Head of caudate nucleus (tissue), 42 donors: ENCODE measurements at regions not wholly inside any gene's neighbourhood (a gene's known extent, or its start where the extent isn't known, plus 50 kb on each side); places are given as distances from the start of the nearest gene placed in this dataset.

Experiments used
- DNase-seq, 42 donors: peaks; one replicate each; pipeline versions ENCODE4 v3.0.0 to v3.0.0-alpha.2; 2020 to 2021; ENCODE audit warnings: mixed read lengths in 7 of 42
- intact Hi-C: fragments of 100-400 bp; cut with DNase I; formaldehyde crosslinking; loops from one replicate; pipeline ENCODE4 v1.15.0; 2022

DNA sequence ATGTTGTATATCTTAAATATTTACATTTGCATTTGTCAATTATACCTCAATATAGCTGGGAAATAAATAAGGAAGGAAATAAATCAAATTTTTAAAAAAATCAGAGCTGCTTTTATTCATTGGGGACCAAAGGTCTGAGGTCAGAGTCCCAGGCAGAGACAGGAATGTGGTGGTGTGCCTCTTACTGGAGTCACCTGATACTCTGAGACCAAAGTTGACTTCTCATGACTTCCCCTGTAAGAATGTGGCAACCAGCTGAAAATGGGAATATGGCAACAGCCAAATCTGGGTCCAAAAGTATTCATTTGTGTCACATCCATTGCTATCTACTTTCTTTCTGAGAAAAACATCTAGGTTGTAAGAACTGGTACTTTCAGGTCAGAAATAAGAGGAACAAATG lies 496.6 kb upstream of the TMPO start:
- intact Hi-C loops: no loop called here
- no peak for DNase-seq

DNA sequence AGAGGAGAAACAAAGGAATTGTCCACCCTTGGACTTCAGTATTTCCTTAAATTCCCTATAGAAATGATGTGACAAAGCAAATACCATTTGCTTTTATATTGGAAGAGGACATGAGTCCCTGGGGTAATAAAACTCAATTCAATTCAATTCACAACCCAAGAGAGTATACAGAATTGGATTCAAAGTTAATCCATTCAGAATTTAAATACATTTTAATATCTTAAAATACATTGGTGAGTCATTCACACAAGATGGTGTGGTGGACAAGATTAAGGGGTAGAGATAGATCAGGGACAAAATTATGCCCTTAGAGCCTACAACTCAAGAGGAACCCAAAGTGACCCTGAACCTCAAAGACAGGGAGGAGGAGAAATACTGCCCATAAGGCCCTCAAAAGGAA lies 495.0 kb upstream of the TMPO start:
- DNase-seq: no peak
- intact Hi-C loops: no loop called here

DNA sequence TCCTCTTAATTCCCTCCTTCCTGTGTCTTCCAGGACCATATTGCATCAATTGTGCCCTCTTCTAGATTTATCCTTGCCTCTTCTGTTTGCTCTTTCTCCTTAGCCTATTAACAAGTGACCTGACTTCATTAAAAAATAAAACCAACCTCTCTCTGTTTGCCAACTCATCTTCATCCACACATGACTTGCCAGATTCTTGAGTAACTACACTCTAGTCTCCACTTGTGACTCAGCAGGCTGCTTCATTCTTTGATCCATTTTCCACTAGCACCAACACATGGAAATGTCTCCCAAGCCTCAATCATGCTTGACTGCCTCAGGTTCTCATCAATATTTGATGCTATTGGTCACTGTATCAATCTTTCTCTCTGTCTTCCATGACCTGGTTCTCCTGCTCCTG lies 492.4 kb upstream of the TMPO start:
- intact Hi-C loops: no loop called here
- DNase-seq: no peak

GRCh38 chr12:98037401-98038140 lies 477.8 kb upstream of the TMPO start:
- intact Hi-C loops: no loop called here
- no peak for DNase-seq

GRCh38 chr12:98042668-98043067 lies 472.7 kb upstream of the TMPO start:
- intact Hi-C loops: no loop called here
- DNase-seq: no peak

- intact Hi-C loops: no loop called here
Measured at GRCh38 chr12:98045395-98045794, 470.0 kb upstream of the TMPO start.

GRCh38 chr12:98048326-98048725 lies 467.1 kb upstream of the TMPO start:
- intact Hi-C loops: no loop called here

More at GRCh38 chr12:98045395-98045794, 470.0 kb upstream of the TMPO start:
- DNase-seq: no peak

GRCh38 chr12:98053202-98053601 lies 462.2 kb upstream of the TMPO start:
- intact Hi-C loops: no loop called here
- no peak for DNase-seq

More at GRCh38 chr12:98048326-98048725, 467.1 kb upstream of the TMPO start:
- DNase-seq: no peak

- intact Hi-C loops: no loop called here
- DNase-seq: no peak
Measured at GRCh38 chr12:98057701-98058100, 457.7 kb upstream of the TMPO start.

GRCh38 chr12:98058213-98058612 lies 457.2 kb upstream of the TMPO start:
- intact Hi-C loops: no loop called here
- no peak for DNase-seq

- intact Hi-C loops: no loop called here
- no peak for DNase-seq
Measured at GRCh38 chr12:98058838-98059237, 456.6 kb upstream of the TMPO start.

- intact Hi-C loops: no loop called here
- no peak for DNase-seq
Measured at GRCh38 chr12:98059659-98060343, 455.6 kb upstream of the TMPO start.

- intact Hi-C loops: no loop called here
- peak in 5 of 42 donors; percentile 13 to 48 (median 17) for DNase-seq
Measured at GRCh38 chr12:98060411-98060810, 455.0 kb upstream of the TMPO start.

DNA sequence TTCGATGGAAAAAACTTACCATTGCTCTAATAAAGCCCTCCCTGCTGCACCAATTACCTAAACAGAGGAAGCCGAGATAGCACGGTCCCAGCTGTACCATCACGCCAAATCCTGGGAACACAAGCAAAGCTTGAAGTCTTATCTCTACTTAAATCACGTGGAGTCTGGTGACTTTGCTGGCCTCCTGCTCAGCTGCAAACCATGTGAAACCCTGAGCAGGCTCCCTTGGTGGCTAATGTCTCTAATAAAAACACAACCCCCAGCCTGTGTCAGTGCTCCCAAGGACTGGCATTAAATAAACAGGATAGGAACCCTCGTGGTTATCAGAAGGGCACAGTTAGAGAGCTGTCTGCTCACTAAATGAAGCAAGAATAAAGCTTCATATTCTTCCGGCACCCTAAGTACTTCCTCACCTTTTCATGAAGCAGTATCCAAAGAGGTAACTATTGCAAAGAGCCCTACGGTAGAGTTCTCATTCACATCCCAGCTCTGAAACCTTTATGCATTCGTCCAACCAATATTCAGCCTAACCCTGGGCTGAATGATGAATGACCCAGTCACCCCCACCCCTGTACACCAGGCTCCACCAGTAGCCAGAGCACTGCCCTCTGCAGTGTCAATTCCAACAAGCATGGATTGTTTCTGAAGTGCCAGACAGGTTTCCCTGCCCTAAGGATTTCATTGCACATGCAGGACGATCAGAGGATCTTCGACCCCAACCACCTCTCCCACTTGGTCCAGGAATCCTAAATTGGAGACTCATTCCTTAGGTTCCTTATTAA lies 452.7 kb upstream of the TMPO start:
- no peak for DNase-seq
- intact Hi-C loops: no loop called here

DNA sequence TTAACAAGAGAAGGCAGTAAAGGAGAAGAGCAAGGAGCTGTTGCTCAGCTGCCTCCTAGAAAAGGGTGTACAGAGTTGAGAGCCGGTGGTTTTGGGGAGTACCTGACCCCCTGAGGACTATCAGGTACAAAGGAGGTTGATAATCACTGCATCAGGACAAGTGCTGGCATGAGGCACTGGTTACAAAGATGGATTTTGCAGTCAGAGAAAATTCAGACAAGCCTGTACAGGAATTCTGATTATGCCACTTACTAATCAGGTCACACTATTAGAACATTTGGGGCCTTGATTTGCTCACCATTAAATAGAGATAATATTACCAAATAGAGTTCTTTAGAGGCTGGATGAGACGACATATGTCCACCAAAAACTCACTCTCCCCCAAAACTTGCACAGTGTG lies 450.9 kb upstream of the TMPO start:
- intact Hi-C loops: no loop called here
- no peak for DNase-seq

GRCh38 chr12:98067795-98068194 lies 447.6 kb upstream of the TMPO start:
- no peak for DNase-seq
- intact Hi-C loops: no loop called here

- intact Hi-C loops: no loop called here
- no peak for DNase-seq
Measured at GRCh38 chr12:98073610-98074009, 441.8 kb upstream of the TMPO start.

- intact Hi-C loops: no loop called here
Measured at GRCh38 chr12:98074286-98074685, 441.1 kb upstream of the TMPO start.

GRCh38 chr12:98084391-98084790 lies 431.0 kb upstream of the TMPO start:
- DNase-seq: no peak

More at GRCh38 chr12:98074286-98074685, 441.1 kb upstream of the TMPO start:
- no peak for DNase-seq

More at GRCh38 chr12:98084391-98084790, 431.0 kb upstream of the TMPO start:
- intact Hi-C loops: no loop called here
